Brain microvascular endothelial cell (primary cell): ENCODE measurements at regions not wholly inside any gene's neighbourhood (a gene's known extent, or its start where the extent isn't known, plus 50 kb on each side); places are given as distances from the start of the nearest gene placed in this dataset.
"Not testable (repeated sequence)": the region's sequence is repeated elsewhere in the genome, so short reads cannot be mapped to it uniquely, and the experiment has no call there.

Source experiments
- DNase-seq: peaks from one replicate; pipeline ENCODE4 v3.0.0-alpha.2; 2020
- H3K27ac ChIP-seq: fragments of 250-450 bp; sonication (Bioruptor Pico); 2 replicates; pipeline ENCODE4 v1.5.1; 2020; ENCODE audit warnings: mild to moderate bottlenecking, moderate library complexity
- H3K27me3 ChIP-seq: fragments of 250-450 bp; sonication (Bioruptor Pico); replicated peaks from 2 replicates; pipeline ENCODE4 v1.5.1; 2020; ENCODE audit warnings: mild to moderate bottlenecking
- H3K36me3 ChIP-seq: fragments of 250-450 bp; sonication (Bioruptor Pico); replicated peaks from 2 replicates; pipeline ENCODE4 v1.5.1; 2020; ENCODE audit warnings: mild to moderate bottlenecking
- H3K4me3 ChIP-seq: 2 replicates; pipeline ENCODE4 v1.5.1; 2011; ENCODE audit warnings: low read depth, mild to moderate bottlenecking, control low read depth, low read length, moderate library complexity
- in situ Hi-C: cut with HindIII; loops from 2 replicates; pipeline ENCODE4 v1.10.0; 2017; ENCODE audit warnings: low sequenced_read_pairs, low pct_ligation_motif_present
- TF ChIP-seq, protein P1 (sequence below): IDR thresholded peaks from 2 replicates; pipeline ENCODE4 v1.5.1; 2011; ENCODE audit warnings: low read depth, mild to moderate bottlenecking, moderate library complexity, low read length, control low read depth, inconsistent platforms; ENCODE audit errors: missing control alignments

- Histone ChIP-seq H3K4me3 (no peak overlapping the region), H3K27ac (no peak overlapping the region), H3K27me3 (no peaks in the 10 kb centered on the region), H3K36me3 (no peaks in the 10 kb centered on the region)
- no peak for DNase-seq
- in situ Hi-C loops: no loop called here
- TF ChIP-seq, protein P1, sequence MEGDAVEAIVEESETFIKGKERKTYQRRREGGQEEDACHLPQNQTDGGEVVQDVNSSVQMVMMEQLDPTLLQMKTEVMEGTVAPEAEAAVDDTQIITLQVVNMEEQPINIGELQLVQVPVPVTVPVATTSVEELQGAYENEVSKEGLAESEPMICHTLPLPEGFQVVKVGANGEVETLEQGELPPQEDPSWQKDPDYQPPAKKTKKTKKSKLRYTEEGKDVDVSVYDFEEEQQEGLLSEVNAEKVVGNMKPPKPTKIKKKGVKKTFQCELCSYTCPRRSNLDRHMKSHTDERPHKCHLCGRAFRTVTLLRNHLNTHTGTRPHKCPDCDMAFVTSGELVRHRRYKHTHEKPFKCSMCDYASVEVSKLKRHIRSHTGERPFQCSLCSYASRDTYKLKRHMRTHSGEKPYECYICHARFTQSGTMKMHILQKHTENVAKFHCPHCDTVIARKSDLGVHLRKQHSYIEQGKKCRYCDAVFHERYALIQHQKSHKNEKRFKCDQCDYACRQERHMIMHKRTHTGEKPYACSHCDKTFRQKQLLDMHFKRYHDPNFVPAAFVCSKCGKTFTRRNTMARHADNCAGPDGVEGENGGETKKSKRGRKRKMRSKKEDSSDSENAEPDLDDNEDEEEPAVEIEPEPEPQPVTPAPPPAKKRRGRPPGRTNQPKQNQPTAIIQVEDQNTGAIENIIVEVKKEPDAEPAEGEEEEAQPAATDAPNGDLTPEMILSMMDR: no peak
These were observed 315.4 kb upstream of the ZC3H15 start for GRCh38 chr2:186170693-186171092.

GRCh38 chr2:186181625-186182024 is 304.4 kb upstream of the ZC3H15 start:
- H3K4me3 ChIP-seq: no peak overlapping the region
- no peaks in the 10 kb centered on the region for H3K27me3 ChIP-seq
- TF ChIP-seq, protein P1: no peak
- in situ Hi-C loops: no loop called here
- DNase-seq: no peak
- H3K36me3 ChIP-seq: no peaks in the 10 kb centered on the region
- no peak overlapping the region for H3K27ac ChIP-seq

DNA sequence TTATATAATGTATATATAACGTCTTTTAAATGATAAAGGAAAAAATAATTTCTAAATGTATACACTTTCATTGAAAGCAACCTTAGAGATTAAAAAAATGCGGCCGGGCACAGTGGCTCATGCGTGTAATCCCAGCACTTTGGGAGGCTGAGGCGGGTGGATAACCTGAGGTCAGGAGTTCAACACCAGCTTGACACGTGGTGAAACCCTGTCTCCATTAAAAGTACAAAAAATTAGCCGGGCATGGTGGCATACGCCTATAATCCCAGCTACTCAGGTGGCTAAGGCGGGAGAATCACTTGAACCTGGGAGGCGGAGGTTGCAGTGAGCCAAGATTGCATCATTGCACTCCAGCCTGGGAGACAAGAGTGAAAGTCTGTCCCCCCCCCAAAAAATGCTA is 303.7 kb upstream of the ZC3H15 start:
- DNase-seq, in situ Hi-C loops, H3K4me3 ChIP-seq, H3K27ac ChIP-seq, H3K27me3 ChIP-seq, H3K36me3 ChIP-seq: not testable (repeated sequence)

DNA sequence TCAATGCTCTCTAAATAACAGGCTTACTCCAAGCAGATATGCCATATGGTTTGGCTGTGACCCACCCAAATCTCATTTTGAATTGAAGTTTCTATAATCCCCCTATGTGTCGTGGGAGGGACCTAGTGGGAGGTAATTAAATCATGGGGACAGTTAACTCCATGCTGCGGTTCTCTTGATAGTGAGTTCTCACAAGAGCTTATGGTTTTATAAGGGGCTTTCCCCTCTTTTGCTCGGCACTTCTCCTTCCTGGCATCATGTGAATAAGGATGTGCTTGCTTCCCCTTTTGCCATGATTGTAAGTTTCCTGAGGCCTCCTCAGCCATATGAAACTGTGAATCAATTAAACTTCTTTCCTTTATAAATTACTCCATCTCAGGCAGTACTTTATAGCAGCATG is 302.7 kb upstream of the ZC3H15 start:
- TF ChIP-seq, protein P1: no peak
- no peaks in the 10 kb centered on the region for H3K27me3 ChIP-seq
- in situ Hi-C loops: no loop called here
- DNase-seq: no peak
- no peaks in the 10 kb centered on the region for H3K36me3 ChIP-seq
- H3K27ac ChIP-seq: no peak overlapping the region
- H3K4me3 ChIP-seq: no peak overlapping the region

GRCh38 chr2:186187854-186188253 is 298.2 kb upstream of the ZC3H15 start:
- H3K4me3 ChIP-seq: no peak overlapping the region
- in situ Hi-C loops: no loop called here
- no peak for DNase-seq
- TF ChIP-seq, protein P1: no peak
- H3K27me3 ChIP-seq: no peaks in the 10 kb centered on the region
- H3K27ac ChIP-seq: no peak overlapping the region
- H3K36me3 ChIP-seq: no peaks in the 10 kb centered on the region

DNA sequence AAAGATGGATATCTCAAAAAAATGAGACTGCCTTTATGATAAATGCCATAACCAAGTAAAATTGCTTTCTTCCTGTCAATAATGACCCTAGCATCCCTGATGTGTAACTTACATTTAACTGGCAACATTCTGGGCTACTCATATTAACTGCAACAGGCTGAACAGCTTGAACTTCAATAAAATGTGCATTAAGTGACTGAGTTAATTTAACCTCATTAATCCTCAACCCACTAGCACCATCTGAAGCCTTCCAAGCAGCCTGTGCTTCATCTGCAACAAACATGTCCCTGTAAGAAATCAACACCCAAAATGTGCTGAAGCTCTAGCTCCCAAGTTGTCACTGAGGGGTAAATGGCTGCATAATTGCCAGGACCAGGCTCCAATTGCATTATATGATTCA is 296.2 kb upstream of the ZC3H15 start:
- no peaks in the 10 kb centered on the region for H3K36me3 ChIP-seq
- no peak overlapping the region for H3K4me3 ChIP-seq
- H3K27ac ChIP-seq: no peak overlapping the region
- in situ Hi-C loops: no loop called here
- no peak for DNase-seq
- TF ChIP-seq, protein P1: no peak
- no peaks in the 10 kb centered on the region for H3K27me3 ChIP-seq
